ENCODE measurements at regions not wholly inside any gene's neighbourhood (a gene's known extent, or its start where the extent isn't known, plus 50 kb on each side); places are given as distances from the start of the nearest gene placed in this dataset.
"Not testable (repeated sequence)": the region's sequence is repeated elsewhere in the genome, so short reads cannot be mapped to it uniquely, and the experiment has no call there.

- not testable (repeated sequence) for TF ChIP-seq CTCF (IDR thresholded peaks at IDR 0.05; ENCODE audit: low read depth, low read length); MYC (IDR thresholded peaks at IDR 0.05; ENCODE audit: low read depth, low read length); POLR2A (IDR thresholded peaks at IDR 0.05; ENCODE audit: extremely low read depth, insufficient read length); MAX (IDR thresholded peaks at IDR 0.05; ENCODE audit: low read depth, low read length)
Observed at GRCh38 chr4:141882650-141883049, 246.3 kb downstream of the IL15 start.

Data from NB4 (cell line).